DMS153 (cell line): ENCODE measurements at regions not wholly inside any gene's neighbourhood (a gene's known extent, or its start where the extent isn't known, plus 50 kb on each side); places are given as distances from the start of the nearest gene placed in this dataset.
"Not testable (repeated sequence)": the region's sequence is repeated elsewhere in the genome, so short reads cannot be mapped to it uniquely, and the experiment has no call there.

Experiments used
- DNase-seq: peaks from one replicate; lab custom pipeline; 2025; lab: John Stamatoyannopoulos, UW

- no peak for DNase-seq
These were observed 309.2 kb upstream of the SATB1 start for GRCh38 chr3:18734309-18734708.

- DNase-seq: no peak
These were observed 307.3 kb upstream of the SATB1 start for GRCh38 chr3:18732474-18732873.

GRCh38 chr3:18730491-18730890 lies 305.4 kb upstream of the SATB1 start:
- no peak for DNase-seq

- DNase-seq: no peak
These were observed 304.5 kb upstream of the SATB1 start for GRCh38 chr3:18729671-18730070.

GRCh38 chr3:18725668-18726407 lies 300.7 kb upstream of the SATB1 start:
- no peak for DNase-seq

- no peak for DNase-seq
These were observed 299.3 kb upstream of the SATB1 start for GRCh38 chr3:18724456-18724855.

- DNase-seq: no peak
These were observed 298.2 kb upstream of the SATB1 start for GRCh38 chr3:18723206-18723810.

- DNase-seq: no peak
These were observed 295.4 kb upstream of the SATB1 start for GRCh38 chr3:18720543-18720942.

- no peak for DNase-seq
These were observed 292.5 kb upstream of the SATB1 start for GRCh38 chr3:18717598-18717997.

GRCh38 chr3:18716821-18717220 lies 291.7 kb upstream of the SATB1 start:
- no peak for DNase-seq

- no peak for DNase-seq
These were observed 291.0 kb upstream of the SATB1 start for GRCh38 chr3:18716101-18716500.

- DNase-seq: no peak
These were observed 290.1 kb upstream of the SATB1 start for GRCh38 chr3:18715208-18715607.

- DNase-seq: no peak
These were observed 288.4 kb upstream of the SATB1 start for GRCh38 chr3:18713577-18713951.

GRCh38 chr3:18712713-18713576 lies 287.8 kb upstream of the SATB1 start:
- no peak for DNase-seq

- no peak for DNase-seq
These were observed 279.2 kb upstream of the SATB1 start for GRCh38 chr3:18704326-18704725.

- no peak for DNase-seq
These were observed 278.7 kb upstream of the SATB1 start for GRCh38 chr3:18703798-18704197.

- not testable (repeated sequence) for DNase-seq
These were observed 268.6 kb upstream of the SATB1 start for GRCh38 chr3:18693588-18694329.

- DNase-seq: no peak
These were observed 262.1 kb upstream of the SATB1 start for GRCh38 chr3:18687286-18687685.

- no peak for DNase-seq
These were observed 258.8 kb upstream of the SATB1 start for GRCh38 chr3:18683900-18684299.

GRCh38 chr3:18681818-18682345 lies 256.7 kb upstream of the SATB1 start:
- no peak for DNase-seq

- DNase-seq: no peak
These were observed 255.6 kb upstream of the SATB1 start for GRCh38 chr3:18680758-18681157.

- no peak for DNase-seq
These were observed 254.1 kb upstream of the SATB1 start for GRCh38 chr3:18679238-18679637.
